ENCODE measurements at regions not wholly inside any gene's neighbourhood (a gene's known extent, or its start where the extent isn't known, plus 50 kb on each side); places are given as distances from the start of the nearest gene placed in this dataset.

DNA sequence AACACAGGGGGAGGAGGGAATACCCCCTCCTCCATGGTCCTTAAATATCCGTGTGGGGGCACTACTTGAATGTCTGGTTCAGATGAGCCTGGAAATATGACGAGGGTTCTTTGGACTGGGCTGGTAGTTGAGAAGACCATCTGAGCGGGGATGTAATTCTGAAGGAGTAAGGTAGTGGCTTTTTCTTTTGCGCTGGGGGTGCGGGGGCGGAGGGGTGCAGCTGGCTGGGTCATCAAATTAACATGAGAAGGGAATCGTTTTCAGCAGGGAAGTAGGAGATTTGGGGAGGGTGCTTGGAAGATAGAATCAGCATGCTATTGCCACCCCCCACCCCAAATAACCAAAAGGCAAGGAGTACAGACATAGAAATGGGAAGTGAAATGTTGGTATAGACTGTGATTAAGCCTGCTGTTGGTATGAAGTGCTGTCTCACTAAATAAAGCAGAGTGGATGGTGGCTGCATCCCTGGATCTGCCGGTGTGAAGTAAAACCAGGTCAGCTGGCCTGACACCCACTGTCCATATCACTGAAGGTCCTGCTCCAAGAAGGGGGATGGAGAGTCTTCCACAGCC is 121.9 kb upstream of the HSD17B12 start:
- peak; percentile 5; the same call in 1 of the 2 replicates for TF ChIP-seq SIN3A (IDR thresholded peaks at IDR 0.05; ENCODE audit: borderline replicate concordance, insufficient read depth, low read length)
- TF ChIP-seq FOXP2 (optimal IDR thresholded peaks at IDR 0.05; ENCODE audit: borderline replicate concordance, extremely low read depth, extremely low read length, insufficient read depth), result no peak

DNA sequence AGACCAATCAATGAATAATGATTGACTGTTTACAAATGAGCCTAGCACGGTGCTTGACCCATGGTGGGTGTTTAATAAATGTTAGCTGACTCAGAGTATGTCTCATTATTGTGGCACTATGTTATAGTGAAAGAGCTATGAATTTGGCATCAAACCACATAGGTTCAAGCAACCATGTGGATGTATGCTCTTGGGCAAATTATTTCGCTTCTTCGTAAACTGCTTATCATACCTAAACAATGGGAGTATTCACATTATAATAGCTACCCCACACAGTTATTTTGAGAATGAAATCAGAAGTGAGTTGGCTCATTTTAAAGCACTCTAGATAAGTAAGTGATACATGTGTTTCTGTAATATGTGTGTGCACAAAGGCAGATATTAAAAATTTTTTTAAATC is 118.7 kb upstream of the HSD17B12 start:
- TF ChIP-seq POLR2AphosphoS5 (IDR thresholded peaks at IDR 0.05; ENCODE audit: low read depth, low read length) (no peak), FOXP2 (optimal IDR thresholded peaks at IDR 0.05; ENCODE audit: borderline replicate concordance, extremely low read depth, extremely low read length, insufficient read depth) (no peak), SIN3A (IDR thresholded peaks at IDR 0.05; ENCODE audit: borderline replicate concordance, insufficient read depth, low read length) (no peak), TAF1 (IDR thresholded peaks at IDR 0.05; ENCODE audit: borderline replicate concordance, insufficient read depth, low read length) (no peak)
- TF ChIP-seq, protein P1, sequence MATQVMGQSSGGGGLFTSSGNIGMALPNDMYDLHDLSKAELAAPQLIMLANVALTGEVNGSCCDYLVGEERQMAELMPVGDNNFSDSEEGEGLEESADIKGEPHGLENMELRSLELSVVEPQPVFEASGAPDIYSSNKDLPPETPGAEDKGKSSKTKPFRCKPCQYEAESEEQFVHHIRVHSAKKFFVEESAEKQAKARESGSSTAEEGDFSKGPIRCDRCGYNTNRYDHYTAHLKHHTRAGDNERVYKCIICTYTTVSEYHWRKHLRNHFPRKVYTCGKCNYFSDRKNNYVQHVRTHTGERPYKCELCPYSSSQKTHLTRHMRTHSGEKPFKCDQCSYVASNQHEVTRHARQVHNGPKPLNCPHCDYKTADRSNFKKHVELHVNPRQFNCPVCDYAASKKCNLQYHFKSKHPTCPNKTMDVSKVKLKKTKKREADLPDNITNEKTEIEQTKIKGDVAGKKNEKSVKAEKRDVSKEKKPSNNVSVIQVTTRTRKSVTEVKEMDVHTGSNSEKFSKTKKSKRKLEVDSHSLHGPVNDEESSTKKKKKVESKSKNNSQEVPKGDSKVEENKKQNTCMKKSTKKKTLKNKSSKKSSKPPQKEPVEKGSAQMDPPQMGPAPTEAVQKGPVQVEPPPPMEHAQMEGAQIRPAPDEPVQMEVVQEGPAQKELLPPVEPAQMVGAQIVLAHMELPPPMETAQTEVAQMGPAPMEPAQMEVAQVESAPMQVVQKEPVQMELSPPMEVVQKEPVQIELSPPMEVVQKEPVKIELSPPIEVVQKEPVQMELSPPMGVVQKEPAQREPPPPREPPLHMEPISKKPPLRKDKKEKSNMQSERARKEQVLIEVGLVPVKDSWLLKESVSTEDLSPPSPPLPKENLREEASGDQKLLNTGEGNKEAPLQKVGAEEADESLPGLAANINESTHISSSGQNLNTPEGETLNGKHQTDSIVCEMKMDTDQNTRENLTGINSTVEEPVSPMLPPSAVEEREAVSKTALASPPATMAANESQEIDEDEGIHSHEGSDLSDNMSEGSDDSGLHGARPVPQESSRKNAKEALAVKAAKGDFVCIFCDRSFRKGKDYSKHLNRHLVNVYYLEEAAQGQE (IDR thresholded peaks at IDR 0.05; ENCODE audit: insufficient read depth in 1 of 2, low read depth in 2 of 2, low read length in 2 of 2), result no peak

DNA sequence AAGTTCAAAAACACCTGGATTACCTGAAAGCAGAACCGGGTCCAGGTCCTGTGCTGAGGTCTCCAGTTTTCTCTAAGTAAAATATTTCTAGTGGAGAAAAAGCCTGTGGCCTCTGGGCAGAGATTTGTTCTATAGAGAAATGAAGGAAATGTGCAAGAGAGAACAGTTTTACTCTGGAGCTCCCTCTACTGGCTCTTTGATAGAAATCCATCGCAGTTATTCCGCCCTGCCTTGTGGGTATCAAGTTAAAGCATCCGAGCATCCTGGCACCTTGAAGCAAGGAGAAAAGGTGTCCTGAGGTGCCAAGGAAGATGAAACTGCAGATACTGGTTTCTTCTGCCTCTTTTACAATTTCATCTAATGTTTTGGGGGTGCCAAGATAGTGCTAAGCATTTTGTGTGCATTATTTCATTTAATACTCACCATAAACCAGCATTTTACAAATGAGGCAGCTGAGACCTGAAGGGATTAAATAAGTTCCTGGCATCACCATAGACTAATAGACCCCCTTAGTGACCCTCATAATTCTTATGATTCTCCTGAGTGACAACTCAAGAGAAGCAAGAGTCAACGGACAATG is 113.1 kb upstream of the HSD17B12 start:
- TF ChIP-seq SIN3A (IDR thresholded peaks at IDR 0.05; ENCODE audit: borderline replicate concordance, insufficient read depth, low read length) (no peak), POLR2AphosphoS5 (IDR thresholded peaks at IDR 0.05; ENCODE audit: low read depth, low read length) (no peak)
- TF ChIP-seq, protein P1 (IDR thresholded peaks at IDR 0.05; ENCODE audit: insufficient read depth in 1 of 2, low read depth in 2 of 2, low read length in 2 of 2), result no peak

DNA sequence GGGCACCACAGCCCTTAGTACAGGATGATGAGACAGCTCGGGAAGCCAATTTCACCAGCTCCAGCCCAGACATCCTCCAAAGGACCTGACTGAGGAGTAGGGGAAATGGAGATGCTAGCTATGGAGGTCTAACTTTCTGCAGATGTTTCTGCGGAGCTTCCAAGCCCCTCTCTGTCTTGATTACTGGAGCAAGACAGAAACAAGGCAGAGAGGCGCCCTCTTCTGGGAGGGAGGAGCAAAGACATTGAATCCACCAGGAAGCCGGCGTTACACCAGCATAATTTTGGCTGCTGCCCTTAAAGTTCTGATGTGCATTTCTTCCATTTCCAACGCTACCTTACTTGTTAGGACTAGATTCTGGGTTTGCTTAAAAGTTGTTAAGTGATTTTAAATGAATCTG is 107.3 kb upstream of the HSD17B12 start:
- TF ChIP-seq SIN3A (IDR thresholded peaks at IDR 0.05; ENCODE audit: borderline replicate concordance, insufficient read depth, low read length) (no peak), FOXP2 (optimal IDR thresholded peaks at IDR 0.05; ENCODE audit: borderline replicate concordance, extremely low read depth, extremely low read length, insufficient read depth) (no peak), POLR2AphosphoS5 (IDR thresholded peaks at IDR 0.05; ENCODE audit: low read depth, low read length) (peak; percentile 43; the same call in 1 of the 2 replicates)

DNA sequence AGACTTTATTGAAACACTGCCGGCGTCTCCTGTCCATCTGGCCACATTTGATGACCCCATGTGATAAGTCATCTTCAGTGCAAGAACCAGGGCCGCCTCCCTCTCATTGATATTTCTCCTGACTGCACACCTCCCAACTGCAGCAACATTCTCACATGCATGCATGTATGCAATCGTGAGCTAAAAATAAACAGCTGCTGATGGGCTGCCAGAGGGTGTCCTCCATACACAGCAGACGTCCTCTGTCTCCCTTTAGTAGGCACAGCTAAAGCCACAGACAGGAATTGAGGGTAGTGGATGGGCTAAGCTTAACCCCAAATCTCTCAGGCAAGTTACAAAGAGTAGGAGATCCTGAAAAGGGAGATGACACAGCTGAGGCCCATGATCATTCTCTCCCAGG is 106.7 kb upstream of the HSD17B12 start:
- TF ChIP-seq FOXP2 (optimal IDR thresholded peaks at IDR 0.05; ENCODE audit: borderline replicate concordance, extremely low read depth, extremely low read length, insufficient read depth), result no peak
- TF ChIP-seq, protein P1 (IDR thresholded peaks at IDR 0.05; ENCODE audit: insufficient read depth in 1 of 2, low read depth in 2 of 2, low read length in 2 of 2), result no peak
- TF ChIP-seq SIN3A (IDR thresholded peaks at IDR 0.05; ENCODE audit: borderline replicate concordance, insufficient read depth, low read length), result no peak
- no peak for TF ChIP-seq POLR2AphosphoS5 (IDR thresholded peaks at IDR 0.05; ENCODE audit: low read depth, low read length)
- TF ChIP-seq TAF1 (IDR thresholded peaks at IDR 0.05; ENCODE audit: borderline replicate concordance, insufficient read depth, low read length), result no peak

DNA sequence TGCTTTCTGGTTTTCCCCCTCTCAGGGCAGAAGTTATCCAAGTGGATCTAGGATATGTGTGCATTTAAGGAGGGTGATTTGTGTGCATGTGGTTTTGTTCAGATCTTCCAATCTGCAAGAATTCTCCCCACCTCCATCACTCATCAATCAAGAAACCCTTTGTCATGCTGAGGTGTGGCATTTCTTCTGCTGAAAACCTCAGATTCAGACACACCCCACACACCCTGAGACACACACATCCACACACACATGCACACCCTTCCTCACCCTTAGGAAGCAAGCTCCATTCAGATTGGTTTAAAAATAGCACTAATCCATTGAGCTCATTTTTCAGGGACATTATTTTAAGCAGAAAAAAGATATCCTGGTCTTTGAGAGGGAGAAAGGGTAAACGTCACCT is 106.1 kb upstream of the HSD17B12 start:
- no peak for TF ChIP-seq FOXP2 (optimal IDR thresholded peaks at IDR 0.05; ENCODE audit: borderline replicate concordance, extremely low read depth, extremely low read length, insufficient read depth)
